Right lobe of liver (tissue), 4 donors: ENCODE measurements at regions not wholly inside any gene's neighbourhood (a gene's known extent, or its start where the extent isn't known, plus 50 kb on each side); places are given as distances from the start of the nearest gene placed in this dataset.

Source experiments
- CTCF ChIP-seq, 4 donors: fragments of 200-600 bp in 3 of 4; fragments of 450-650 bp in 1 of 4; IDR thresholded peaks; one replicate each; pipeline versions ENCODE4 v1.5.1 to v1.8.0; 2016 to 2022; ENCODE audit warnings: antibody characterized with exemption in 4 of 4, mild to moderate bottlenecking in 2 of 4
- POLR2A ChIP-seq: fragments of 450-650 bp; IDR thresholded peaks from one replicate; pipeline ENCODE4 v1.6.1; 2017; ENCODE audit warnings: antibody characterized with exemption, mild to moderate bottlenecking
- donor health status: DM: no; HTN: no; CAD: no.
- donor health status: DM: no; HTN: no; CAD: no.
- donor health status: DM: no; HTN: yes; CAD: no.

GRCh38 chr5:156142867-156143266, 184.1 kb upstream of the SGCD start:
- TF ChIP-seq CTCF (IDR thresholded peaks at IDR 0.05) = no peak
- no peak for TF ChIP-seq POLR2A
